ENCODE measurements at regions not wholly inside any gene's neighbourhood (a gene's known extent, or its start where the extent isn't known, plus 50 kb on each side); places are given as distances from the start of the nearest gene placed in this dataset.

GRCh38 chr13:109370496-109370895 is 415.9 kb downstream of the IRS2 start:
- intact Hi-C loops (cut with DNase I; ENCODE audit: low total_unique reads): no loop called here
- Histone ChIP-seq H3K9me3 (peaks cover 0 to 3% (median 0%) of the 10 kb centered on the region in 3 donors), H3K4me1 (no peaks in the 10 kb centered on the region), H3K36me3 (no peaks in the 10 kb centered on the region), H3K27ac (no peak overlapping the region), H3K27me3 (peaks cover 0 to 3% (median 0%) of the 10 kb centered on the region in 3 donors), H3K4me3 (no peak overlapping the region)
- ATAC-seq (no peak), DNase-seq (no peak)
- TF ChIP-seq CTCF (IDR thresholded peaks at IDR 0.05 in 4 of 5, conservative IDR thresholded peaks at IDR 0.05 in 1 of 5) (no peak), POLR2A (IDR thresholded peaks at IDR 0.05) (no peak)
- in situ Hi-C loops (cut with MboI; ENCODE audit: low sequenced_read_pairs in 4 of 4): no loop called here

DNA sequence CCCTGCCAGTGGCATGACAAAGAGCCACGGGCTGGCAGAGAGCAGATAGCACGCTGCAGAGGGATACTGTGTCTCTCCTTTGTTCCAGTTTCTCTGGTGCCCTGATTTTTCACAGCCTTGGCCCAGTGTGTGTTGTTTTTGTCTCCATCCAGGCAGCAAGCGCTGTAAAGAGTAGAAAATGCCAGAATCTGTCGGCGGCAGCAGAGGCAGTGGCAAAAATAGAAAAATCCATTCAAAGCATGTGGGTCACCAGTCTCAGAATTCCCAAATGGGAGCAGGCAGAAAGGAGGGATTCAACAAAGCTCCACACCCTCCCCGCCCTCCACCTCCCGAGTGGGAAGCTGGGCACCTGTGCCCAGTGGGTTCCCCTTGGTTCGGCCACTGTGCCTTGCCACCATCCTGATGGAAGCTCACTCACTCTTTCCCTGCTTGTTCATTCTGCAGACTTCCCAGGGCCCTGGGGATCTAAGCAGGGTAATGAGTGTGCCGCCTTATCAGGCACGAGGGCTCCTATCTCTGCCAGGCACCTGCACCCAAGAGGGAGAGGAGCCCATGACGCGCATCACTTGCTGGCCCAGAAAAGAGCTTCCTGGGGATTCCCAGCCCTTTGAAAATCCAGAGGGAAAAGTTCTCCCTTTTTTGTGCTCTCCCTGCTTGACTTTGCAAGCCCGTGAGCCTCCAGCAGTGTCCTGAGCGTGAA is 416.9 kb downstream of the IRS2 start:
- Histone ChIP-seq H3K27ac (no peak overlapping the region), H3K4me3 (no peak overlapping the region), H3K36me3 (no peaks in the 10 kb centered on the region), H3K4me1 (no peaks in the 10 kb centered on the region), H3K9me3 (peaks cover 0 to 3% (median 0%) of the 10 kb centered on the region in 3 donors), H3K27me3 (peaks cover 0 to 3% (median 0%) of the 10 kb centered on the region in 3 donors)
- TF ChIP-seq CTCF (IDR thresholded peaks at IDR 0.05 in 4 of 5, conservative IDR thresholded peaks at IDR 0.05 in 1 of 5) (no peak), POLR2A (IDR thresholded peaks at IDR 0.05) (no peak)
- ATAC-seq (no peak), DNase-seq (no peak)
- intact Hi-C loops (cut with DNase I; ENCODE audit: low total_unique reads): no loop called here
- in situ Hi-C loops (cut with MboI; ENCODE audit: low sequenced_read_pairs in 4 of 4): no loop called here

DNA sequence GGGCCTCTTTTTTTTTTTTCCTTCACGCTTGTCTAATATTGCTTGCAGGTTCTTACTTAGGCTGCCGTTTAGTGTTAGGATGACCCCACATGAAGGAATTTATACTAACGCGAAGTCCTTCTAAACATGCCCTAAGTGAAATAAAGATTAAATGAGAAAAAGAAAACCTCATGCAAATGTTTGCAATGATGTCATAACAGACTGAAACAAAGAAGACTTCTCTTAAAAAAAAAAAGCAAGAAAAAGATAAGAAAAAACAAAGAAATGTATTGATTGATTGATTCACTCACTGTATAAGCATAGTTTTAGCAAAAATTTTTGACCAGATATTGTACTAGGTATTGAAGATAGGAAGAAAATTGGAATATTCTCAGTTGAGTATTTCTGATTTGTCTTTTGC is 418.2 kb downstream of the IRS2 start:
- in situ Hi-C loops (cut with MboI; ENCODE audit: low sequenced_read_pairs in 4 of 4): no loop called here

DNA sequence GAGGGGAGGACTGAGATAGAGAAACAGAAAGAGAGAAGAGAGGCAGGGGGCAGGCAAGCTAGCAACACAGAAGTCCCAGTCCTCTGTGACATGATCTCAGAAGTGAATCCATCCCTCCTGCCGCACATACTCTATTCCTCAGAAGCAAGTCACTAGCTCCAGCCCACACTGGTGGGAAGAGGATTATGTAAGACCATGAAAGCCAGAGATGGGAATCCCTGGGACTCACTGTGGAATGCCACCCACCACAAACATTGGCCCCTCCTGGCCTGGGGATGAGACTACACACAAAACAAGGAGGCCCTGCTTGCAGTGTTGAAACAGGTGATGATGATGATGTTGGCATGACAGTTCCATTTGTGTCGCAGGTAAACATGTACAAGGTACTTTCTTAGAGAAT is 419.9 kb downstream of the IRS2 start:
- peaks cover 0 to 3% (median 0%) of the 10 kb centered on the region in 3 donors for H3K9me3 ChIP-seq
- H3K4me1 ChIP-seq: no peaks in the 10 kb centered on the region
- H3K27ac ChIP-seq: no peak overlapping the region
- TF ChIP-seq POLR2A (IDR thresholded peaks at IDR 0.05): no peak
- no peak for TF ChIP-seq CTCF (IDR thresholded peaks at IDR 0.05 in 4 of 5, conservative IDR thresholded peaks at IDR 0.05 in 1 of 5)
- ATAC-seq (no peak), DNase-seq (no peak)
- H3K27me3 ChIP-seq: peaks cover 0 to 3% (median 0%) of the 10 kb centered on the region in 3 donors
- in situ Hi-C loops (cut with MboI; ENCODE audit: low sequenced_read_pairs in 4 of 4): no loop called here
- no peaks in the 10 kb centered on the region for H3K36me3 ChIP-seq
- intact Hi-C loops (cut with DNase I; ENCODE audit: low total_unique reads): no loop called here
- no peak overlapping the region for H3K4me3 ChIP-seq

More for the DNA sequence above, 418.2 kb downstream of the IRS2 start:
- no peak for DNase-seq
- no peak for ATAC-seq
- Histone ChIP-seq H3K4me1 (no peaks in the 10 kb centered on the region), H3K36me3 (no peaks in the 10 kb centered on the region), H3K27ac (no peak overlapping the region), H3K4me3 (no peak overlapping the region), H3K27me3 (peaks cover 0 to 3% (median 0%) of the 10 kb centered on the region in 3 donors), H3K9me3 (peaks cover 0 to 3% (median 0%) of the 10 kb centered on the region in 3 donors)
- TF ChIP-seq CTCF (IDR thresholded peaks at IDR 0.05 in 4 of 5, conservative IDR thresholded peaks at IDR 0.05 in 1 of 5) (no peak), POLR2A (IDR thresholded peaks at IDR 0.05) (no peak)
- intact Hi-C loops (cut with DNase I; ENCODE audit: low total_unique reads): no loop called here

Measured in gastrocnemius medialis (tissue), 4 donors.